DND-41 (cell line): ENCODE measurements at regions not wholly inside any gene's neighbourhood (a gene's known extent, or its start where the extent isn't known, plus 50 kb on each side); places are given as distances from the start of the nearest gene placed in this dataset.

Source experiments
- CTCF ChIP-seq: IDR thresholded peaks from 2 replicates; pipeline ENCODE4 v1.5.1; 2012; ENCODE audit warnings: borderline replicate concordance, low read length, moderate library complexity, mild to moderate bottlenecking; ENCODE audit not compliant: poor library complexity, severe bottlenecking; ENCODE audit errors: extremely low read depth
- EZH2 ChIP-seq: IDR thresholded peaks from 3 replicates; pipeline ENCODE4 v1.6.1; 2012; ENCODE audit warnings: borderline replicate concordance, low read depth, mild to moderate bottlenecking, moderate library complexity, low read length, inconsistent platforms; ENCODE audit not compliant: severe bottlenecking

DNA sequence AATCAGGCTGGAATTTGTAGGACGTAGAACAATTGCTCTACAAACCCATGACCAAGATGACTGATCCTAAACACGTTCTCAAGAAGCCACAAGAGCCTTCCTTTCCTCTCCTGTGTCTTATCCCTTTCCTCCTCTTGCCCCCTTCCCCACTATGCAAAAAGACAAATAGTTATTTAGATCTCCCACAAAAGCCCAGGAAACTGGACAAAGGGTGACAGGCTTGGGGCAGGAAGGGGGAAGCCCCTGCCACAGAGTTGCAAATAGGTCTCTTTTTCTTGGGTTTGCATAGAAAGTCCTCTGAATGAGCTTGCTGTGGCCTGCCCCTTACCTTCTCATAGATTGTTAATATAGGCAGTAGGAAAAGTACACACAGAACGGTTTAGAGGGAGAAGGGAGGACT, 377.1 kb upstream of the BTBD3 start:
- TF ChIP-seq CTCF (no peak), EZH2 (no peak)
